ENCODE measurements at regions not wholly inside any gene's neighbourhood (a gene's known extent, or its start where the extent isn't known, plus 50 kb on each side); places are given as distances from the start of the nearest gene placed in this dataset.

DNA sequence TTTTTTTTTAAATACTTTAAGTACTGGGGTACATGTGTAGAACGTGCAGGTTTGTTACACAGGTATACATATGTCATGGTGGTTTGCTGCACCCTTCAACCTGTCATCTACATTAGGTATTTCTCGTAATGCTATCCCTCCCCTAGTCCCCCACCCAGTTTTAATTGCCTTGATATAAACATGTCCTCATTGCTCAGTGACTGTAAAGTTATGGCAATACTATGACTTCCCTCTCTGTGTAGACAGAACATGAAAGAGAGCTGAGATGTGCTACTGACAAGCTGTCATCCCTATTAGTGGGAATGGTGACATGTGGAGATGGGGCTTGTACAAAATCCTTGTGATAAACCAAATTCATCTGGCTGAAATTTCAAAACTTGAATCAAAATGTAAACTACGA is 449.7 kb upstream of the TRIB2 start:
- no peak for DNase-seq

DNA sequence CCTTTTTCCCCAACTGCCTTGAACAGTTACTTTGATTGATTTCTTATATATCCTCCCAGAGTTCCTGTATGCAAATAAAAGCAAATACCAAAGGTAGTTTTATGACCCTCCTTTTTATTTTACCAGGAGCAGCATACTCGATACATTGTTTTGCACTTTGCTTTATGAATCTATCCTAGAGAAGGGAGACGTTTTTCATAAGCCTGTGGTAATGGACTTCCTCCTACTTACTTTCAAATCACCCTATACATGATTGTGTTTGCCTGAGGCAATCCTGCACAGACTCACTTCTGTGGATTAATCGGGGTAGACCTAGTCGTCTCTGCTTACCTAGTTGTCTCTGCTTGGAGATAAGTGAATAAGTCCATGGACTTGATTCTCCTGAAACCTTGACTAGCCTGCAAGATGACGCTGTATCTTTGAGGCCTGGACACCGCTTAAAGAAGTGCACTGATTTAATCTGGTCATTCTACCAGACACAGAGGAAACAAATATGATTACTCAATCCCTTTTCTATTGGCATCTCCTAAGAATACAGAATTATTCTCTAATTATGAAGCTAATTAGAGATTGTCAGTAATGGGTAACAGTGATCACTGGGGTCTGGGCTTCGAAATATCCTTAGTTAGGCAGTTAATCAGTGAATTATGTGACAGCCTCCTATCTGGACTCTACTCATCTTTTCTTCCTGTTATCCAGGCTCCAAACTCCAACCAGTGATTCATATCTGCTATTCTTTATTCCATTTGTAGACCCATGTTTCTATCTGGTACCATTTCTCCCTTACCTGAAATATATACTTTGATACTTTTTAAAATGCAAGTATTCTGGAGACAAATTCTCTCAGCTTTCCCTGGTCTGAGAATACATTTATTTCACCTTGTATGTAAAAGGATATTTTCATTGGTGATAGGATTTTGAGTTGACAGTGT is 447.4 kb upstream of the TRIB2 start:
- no peak for DNase-seq

DNA sequence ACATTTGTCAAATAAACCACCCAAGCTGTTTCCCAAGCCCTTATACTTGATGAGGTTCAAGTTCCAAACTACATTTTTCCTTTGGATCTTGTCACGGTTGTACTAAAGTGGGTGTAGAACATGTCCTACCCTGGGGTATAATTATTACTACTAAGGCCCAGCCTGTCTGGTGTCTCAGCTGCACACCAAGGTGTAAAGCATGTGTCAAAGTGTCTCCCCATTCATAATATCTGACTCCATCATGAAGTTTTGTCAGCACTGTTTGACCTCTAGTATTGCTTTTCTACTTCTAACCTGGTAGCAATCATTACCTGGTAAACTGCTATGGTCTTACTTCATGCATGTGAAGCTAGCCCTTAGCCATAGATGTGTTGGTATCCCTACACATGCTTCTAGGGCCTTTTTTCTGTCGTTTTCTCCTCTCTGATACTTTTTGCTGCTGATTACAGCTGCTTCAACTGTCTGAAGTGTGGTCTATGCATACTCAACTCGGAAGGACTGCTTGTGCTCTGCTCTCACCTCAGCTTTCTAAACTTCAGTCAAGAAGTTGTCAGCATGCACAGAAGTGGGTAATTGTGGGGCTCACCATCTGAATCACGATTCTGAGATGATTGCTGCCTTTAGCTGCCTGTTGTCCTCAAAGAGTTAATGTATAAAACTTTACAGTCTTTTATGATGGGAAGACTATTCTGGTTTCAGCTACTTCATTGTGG is 445.7 kb upstream of the TRIB2 start:
- no peak for DNase-seq

DNA sequence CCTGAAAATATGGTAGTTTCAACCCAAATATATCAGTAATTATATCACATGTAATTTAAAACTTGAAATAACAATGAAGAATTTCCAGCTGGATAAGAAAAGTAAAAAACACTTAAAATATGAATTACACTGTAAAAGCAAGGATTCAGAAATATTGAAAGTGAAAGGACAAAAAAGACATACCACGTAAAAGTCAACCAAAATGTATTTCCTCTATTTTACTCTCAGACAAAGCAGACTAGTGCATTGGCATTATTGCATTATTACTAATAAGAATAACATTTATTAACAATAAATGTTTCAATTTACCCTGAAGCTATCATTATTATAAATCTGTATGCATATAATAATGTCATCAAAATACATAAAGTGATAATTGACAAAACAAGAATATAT is 445.1 kb upstream of the TRIB2 start:
- peak; percentile 14 to 46 (median 36) for DNase-seq

DNA sequence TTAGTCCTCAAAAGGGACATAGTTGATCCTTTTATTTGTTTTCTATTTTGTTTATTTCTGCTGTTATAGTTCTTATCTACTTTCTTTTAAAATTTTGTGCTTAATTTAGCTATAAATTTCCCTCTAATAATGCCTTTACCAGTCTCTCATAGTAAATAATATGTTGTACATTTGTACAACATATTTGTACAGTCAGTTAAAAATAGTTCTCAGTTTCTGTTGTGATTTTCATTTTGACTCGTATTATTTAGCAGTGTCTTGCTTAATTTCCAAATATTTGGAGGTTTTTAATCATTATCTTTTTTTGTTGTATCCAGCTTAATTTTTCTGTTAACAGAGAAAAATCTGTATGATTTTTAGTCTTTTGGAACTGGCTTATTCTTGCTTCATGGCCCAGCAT is 443.6 kb upstream of the TRIB2 start:
- no peak for DNase-seq

DNA sequence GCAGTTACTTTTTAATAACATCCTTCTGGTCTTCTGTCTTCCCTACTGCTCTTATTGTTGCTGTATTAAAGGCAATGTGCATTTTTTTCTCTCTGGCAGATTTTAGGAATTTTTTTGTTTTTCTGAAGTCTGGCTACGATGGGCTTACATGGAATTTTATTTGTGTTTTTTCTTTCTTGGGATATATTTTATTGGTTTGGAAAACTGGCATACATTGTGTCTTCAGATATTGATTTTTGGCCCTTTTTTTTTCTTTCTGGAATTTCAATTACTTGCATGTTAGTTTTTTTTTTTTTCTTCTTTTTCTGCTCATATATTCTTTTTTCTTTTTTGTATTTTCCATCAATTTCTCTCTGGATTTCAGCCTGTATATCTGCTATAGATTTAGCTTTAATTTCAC is 442.1 kb upstream of the TRIB2 start:
- no peak for DNase-seq

DNA sequence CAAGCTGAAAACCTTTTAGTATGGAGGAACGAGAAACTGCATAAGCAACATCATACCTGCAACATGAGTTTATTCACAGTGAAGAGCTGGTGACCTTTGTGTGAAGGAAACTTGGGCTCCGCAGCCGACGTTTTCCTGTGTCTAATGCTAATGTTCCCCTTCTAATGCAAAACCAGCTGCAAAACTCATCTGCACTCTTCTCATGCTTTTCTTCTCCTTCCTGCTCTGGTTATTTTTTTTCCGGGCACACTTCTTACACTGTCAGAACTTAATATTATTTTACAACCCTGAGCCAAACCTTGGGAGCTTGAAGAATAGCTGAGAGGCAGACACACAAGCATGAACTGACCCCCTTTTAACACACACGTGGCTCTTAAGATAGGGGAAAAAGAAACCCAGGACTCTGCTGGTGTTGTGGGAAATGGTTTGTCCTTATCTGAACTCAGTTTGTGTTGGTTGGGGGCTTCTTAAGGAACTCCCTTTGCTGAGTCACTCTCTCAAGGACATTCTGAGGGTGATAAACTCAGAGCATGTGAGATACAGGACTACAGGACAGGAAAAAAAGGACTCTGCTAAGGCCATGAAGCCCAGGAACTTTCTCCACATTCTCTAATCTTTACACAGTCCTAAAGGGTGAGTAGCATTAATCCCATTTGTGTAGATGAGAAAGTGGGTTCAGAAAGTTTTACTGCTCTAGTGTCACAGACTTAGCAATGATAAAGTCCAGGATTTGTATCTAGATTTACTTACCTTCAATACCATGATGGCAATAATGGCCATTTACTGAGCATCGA is 439.3 kb upstream of the TRIB2 start:
- DNase-seq, result no peak

DNA sequence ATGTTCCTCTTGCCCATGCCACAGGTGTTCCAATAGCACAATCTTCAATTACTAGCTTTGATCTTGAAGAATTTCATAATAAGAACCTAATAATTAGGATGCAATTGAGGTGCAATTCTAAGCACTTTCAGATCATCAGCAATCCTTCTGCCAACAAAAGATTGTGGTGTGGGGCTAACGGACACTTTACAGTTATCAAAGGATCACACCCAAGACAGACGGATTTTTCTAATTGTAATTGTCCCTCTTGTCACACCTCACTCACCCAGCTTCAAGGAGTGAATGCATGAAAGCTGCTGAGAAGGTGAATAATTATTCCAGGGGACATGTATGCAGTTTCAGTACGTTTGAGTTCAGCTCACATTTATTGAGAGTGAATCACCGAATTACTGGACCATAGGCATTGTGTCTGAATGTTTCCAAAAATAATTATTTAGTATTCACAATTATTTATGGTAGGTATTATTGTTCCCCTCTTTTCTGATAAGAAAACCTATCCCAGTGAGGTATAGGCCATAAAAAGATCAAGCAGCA is 438.5 kb upstream of the TRIB2 start:
- no peak for DNase-seq

DNA sequence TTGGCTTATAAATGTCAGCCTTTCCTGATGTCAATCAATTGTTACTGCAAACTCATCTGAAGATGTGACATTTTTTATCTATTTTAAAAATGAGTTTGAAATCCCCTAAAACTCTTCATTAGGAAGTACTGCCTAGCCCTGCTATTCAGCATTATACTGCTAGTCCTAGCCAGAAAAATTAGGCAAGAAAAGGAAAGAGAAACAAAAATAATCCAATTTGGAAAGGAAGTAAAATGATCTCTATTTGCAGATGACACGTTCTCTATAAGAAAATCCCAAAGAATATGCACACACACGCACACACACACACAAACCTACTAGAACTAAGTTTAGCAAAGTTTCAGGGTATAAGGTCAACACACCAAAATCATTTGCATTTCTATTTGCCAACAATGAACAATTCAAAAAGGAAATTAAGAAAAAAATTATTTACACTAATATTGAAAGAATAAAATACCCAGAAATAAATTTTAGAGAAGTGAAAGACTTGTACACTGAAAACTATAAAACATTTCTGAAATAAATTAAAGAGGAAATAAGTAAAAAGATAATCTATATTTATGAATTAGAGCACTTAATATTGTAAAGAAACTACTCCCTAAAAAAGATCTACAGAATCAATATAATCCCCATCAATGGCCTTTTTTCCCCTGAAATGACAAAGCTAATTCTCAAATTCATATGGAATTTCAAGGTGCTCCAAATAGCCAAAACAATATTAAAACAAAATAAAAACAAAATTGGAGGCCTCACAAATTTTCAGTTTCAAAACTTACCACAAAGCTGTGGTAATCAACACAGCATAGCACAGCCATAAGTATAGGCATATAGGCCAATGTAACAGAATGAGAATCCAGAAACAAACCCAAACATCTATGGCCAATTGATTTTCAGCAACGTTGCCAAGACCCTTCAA is 433.7 kb upstream of the TRIB2 start:
- DNase-seq, result peak in 2 of 3 donors; percentile 17 to 32

DNA sequence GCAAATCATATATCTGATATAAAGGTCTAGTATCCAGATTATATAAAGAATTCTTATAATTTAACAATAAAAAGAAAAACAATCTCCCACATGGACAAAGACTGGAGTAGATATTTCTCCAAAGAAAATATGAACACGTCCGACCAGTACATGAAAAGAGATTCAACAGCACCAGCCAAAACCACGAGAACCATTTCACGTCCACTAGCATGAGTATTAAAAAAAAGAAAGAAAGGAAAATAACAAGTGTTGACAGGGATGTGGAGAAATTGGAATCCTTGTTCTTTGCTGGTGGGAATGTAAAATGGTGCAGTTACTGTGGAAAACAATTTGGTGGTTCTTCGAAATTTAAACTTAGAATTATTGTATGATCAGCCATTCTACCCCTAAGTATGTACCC is 432.7 kb upstream of the TRIB2 start:
- no peak for DNase-seq

DNA sequence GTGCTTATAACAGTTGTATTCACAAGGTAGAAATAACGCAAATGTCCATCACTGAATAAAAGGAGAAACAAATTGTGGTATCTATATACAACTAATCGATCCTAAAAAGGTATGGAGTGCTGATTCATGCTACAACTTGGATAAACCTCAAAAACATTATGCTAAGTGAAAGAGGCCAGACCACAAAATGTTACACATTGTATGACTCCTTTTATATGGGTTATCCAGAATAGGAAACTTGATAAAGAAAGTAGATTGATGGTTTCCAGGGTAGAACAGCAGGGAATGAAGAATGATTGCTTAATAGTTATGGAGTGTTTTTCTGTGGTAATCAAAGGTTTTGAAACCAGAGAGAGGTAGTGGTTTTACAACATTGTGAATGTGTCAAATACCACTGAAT is 432.2 kb upstream of the TRIB2 start:
- DNase-seq, result peak in 1 of 3 donors; percentile 37

DNA sequence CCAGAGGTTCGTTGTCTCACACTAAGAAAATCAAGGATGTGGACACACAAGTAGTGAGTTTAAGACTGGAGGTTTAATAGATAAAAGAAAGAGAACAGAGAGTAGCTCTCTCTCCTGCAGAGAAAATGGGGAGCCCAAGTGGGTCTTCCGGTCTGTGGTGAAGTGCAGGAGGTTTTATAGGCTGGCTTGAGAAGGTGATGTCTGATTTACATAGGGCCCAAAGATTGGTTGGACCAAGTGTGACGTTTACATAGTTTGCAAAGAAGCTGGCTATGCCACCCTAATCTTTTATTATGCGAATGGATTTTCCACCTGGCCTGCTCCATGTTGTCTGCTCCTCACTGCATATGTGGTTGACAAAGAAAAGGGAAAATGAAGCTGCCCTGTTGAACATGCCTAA is 430.4 kb upstream of the TRIB2 start:
- no peak for DNase-seq

DNA sequence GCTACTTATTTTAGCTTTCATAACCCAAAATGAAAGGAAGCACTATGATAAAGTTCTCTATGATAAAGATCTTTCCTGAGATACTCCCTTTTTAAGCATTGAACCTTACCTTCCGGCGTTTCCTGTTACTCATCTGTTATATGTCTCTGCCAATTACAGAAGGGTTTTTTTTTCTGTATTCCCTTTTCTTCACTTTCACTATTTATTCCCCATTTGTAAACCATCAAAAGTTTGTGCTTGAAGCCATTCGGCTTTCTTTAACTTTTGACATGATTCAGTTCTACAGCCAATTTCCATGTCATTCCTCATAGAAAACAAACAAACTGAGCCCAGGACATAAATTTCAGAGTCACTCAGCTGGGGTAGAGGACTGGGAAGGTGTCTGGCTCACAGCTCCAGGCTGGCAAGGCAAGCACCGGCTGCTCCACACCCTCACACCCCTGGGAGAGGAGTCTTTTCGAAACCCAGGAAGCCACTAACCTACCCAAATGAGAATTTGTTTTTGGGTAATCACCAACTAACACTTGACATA is 429.4 kb upstream of the TRIB2 start:
- no peak for DNase-seq

DNA sequence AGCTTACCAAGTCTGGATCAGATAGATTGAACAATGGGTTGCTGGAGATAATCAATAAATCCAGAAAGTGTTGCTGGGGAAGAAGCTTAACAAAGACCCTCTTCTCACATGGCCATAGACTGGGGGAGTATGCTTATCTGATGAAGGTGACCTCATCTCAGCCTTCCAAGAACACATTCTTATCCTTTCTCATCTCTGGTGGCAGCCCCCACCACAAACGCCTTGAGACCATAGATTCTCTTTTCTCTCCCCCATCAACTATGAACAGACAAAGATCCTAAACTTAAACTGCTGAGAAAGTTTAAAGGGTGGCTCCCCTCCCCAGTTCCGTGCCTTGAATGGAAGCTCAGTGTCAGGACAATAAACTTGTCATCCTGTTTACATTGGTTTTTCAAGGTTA is 428.7 kb upstream of the TRIB2 start:
- DNase-seq, result no peak

DNA sequence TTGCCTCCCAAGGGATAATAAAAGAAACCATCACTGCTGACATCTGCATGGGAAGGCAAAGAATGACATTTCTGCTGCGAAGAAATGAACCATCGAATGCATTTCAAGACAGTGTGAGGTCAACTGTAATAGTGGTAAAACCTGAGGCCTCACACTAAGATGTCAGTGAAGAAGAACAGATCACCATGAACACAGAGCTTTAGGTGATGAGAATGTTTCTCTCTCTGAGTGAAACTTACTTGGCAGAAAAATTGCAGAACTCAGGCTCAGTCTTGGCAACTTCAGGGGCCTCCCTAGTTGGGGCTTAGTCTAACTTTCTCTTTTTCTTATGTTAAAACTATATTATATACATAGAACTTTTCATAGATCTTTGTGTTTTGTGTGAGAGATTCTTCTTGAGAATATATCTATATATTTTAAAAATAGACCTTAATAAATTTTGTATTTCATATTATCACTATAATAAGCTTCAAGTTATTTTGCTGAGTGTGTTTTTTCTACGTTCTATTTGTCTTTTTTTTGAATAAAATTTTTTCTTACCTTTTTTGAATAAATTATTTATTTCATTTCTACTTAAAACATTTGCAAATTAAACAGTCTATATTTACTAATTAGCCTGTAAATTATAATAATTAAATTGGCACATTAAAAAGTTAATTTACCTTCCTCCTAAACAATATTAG is 427.5 kb upstream of the TRIB2 start:
- no peak for DNase-seq

DNA sequence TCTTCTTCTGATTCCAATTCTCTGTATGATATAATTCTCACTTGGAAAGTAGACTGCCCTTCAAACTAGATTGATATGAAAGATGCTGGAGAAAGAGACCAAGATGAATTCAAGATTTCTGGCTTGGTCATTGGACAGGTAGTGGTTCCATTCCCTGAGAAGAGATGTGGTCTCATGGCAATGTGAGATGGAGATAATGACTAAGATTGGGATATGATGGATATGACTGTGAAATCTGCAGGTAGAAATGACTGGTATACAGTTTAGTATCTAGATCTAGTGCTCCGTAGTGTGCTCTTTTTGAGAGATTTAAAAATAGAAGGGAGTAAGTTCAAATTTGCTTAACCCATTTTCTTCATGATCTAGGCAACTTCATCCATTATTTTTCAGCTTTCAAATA is 425.4 kb upstream of the TRIB2 start:
- DNase-seq, result no peak

DNA sequence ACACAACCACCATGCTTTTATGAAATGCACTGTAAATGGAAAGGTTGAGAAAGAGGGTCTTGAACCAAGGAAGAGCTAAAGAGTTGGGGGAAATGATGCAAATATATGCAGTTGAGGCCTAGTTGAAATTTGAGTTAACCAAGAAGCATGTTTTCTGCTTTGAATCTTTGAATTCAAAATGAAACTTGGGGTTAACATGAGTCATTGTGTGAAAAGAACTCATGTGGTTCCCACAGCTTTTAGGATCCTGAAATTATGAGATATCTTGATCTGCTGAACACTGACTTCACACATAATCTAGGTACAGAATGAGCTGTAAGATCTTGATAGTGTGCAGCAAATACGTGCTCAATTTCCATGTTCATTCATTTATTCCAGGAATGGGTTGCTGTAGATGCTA is 422.9 kb upstream of the TRIB2 start:
- no peak for DNase-seq

DNA sequence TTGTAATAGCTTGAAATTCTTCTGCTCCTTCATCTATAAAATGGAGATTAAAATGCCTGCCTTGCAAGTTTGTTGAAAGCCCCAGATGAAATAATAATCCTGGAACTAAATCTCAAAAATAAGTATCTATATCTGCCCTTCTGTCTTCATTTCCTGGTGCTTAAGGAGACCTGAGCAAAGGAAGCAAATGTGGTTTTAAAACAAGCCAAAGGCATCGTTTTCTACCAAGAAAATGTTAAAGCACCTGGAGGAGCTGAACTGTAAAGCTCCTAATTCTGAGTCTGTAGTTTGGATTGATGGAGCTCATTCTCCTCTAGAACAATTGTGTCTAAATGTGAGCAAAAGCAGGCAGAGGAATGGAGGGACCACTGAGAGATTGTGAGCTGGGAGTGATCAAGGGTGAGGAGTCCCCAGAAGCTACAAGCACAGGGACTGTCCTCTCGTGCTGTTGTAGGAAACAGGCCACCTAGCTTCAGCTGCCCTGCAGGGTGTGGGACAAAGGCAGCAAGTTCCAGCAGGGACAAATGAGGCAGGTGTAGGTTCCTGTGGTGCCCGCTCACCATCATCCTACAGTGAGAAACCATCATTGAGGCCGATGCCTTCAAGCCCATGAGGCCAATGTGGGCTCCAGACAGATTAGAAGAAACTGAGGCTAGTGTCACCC is 420.7 kb upstream of the TRIB2 start:
- DNase-seq, result no peak

DNA sequence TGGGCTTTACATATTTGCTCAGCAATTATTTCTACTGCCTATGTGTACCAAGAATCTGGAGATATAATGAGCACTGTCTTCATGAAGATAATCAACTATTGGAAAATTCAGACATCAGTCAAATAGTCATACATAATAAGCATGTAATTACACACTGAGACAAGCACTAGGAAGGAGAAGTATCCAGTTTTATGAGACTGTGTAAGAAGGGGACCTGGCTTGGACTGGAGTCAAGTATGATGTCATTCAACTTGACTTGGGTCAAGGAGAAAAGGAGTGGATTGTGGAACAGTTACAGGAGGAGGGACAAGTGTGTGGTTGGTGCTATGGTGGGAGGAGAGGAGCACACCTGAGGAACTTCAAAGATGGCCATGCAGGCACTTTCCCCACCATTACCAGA is 419.8 kb upstream of the TRIB2 start:
- no peak for DNase-seq

DNA sequence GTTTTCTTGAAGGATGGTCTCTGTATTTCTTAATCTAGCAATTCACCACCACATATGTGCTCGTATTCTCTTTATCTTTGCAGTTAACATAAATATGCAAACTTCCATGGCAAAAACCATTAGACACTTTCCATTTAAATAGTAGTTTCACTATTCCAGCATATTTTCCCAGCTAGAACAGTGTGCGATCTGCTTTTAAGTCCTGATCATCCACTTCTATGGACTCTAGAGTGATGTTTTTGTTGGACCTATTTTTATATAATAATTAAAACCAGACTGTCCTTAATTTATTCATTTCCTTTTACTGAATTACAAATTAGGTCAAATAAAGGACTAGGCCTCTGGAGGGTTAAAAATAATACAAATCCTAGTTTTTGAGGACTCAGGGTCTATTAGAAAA is 418.4 kb upstream of the TRIB2 start:
- DNase-seq, result no peak

DNA sequence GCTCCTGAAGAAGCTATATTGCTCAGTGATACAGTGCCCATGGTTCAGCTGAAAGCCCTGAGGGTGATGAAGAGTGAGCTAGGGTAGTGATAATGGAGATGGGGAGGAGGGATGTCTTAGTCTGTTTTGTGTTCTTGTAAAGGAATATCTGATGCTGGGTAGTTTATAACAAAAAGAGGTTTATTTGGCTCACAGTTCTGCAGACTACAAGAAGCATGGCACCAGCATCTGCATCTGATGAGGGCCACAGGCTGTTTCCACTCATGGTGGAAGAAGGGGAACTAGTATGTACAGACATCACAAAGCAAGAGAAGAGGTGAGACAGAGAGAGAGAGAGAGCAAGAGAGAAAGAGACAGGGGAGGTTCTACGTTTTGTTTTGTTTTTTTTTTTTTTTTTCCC is 417.3 kb upstream of the TRIB2 start:
- no peak for DNase-seq

All from suppressor macrophage treated with lipopolysaccharide for 1 hour (primary cell).